Cardiac muscle cell (in vitro differentiated cells and primary cell): ENCODE measurements at regions not wholly inside any gene's neighbourhood (a gene's known extent, or its start where the extent isn't known, plus 50 kb on each side); places are given as distances from the start of the nearest gene placed in this dataset.
"Not testable (repeated sequence)": the region's sequence is repeated elsewhere in the genome, so short reads cannot be mapped to it uniquely, and the experiment has no call there.

ENCODE experiments used
- DNase-seq, 2 donors: peaks; one replicate each; pipeline versions ENCODE4 v3.0.0 to v3.0.0-alpha.2; 2010 to 2017; ENCODE audit warnings: low read depth in 1 of 2, low spot score in 1 of 2
- H3K27ac ChIP-seq: fragments of 200-600 bp; sonication (generic); 2 replicates; pipeline ENCODE4 v1.5.1; 2016
- H3K27me3 ChIP-seq: fragments of 200-600 bp; sonication (generic); 2 replicates; pipeline ENCODE4 v1.6.0; 2016; ENCODE audit warnings: control low read depth
- H3K36me3 ChIP-seq: fragments of 200-600 bp; sonication (generic); 2 replicates; pipeline ENCODE4 v1.5.1; 2016; ENCODE audit warnings: control low read depth
- H3K4me1 ChIP-seq: fragments of 200-600 bp; sonication (generic); 2 replicates; pipeline ENCODE4 v1.8.1; 2017; ENCODE audit warnings: low read depth, mild to moderate bottlenecking, mixed run types
- H3K4me3 ChIP-seq: fragments of 200-600 bp; sonication (generic); 2 replicates; pipeline ENCODE4 v1.5.1; 2016; ENCODE audit warnings: mild to moderate bottlenecking
- H3K9me3 ChIP-seq: fragments of 200-600 bp; sonication (generic); 2 replicates; pipeline ENCODE4 v1.5.1; 2017; ENCODE audit warnings: low read depth, mild to moderate bottlenecking, control low read depth
- CTCF ChIP-seq: IDR thresholded peaks from 2 replicates; pipeline ENCODE4 v1.5.1; 2012; ENCODE audit warnings: low read depth, mild to moderate bottlenecking, low read length

GRCh38 chr7:121609208-121609607 lies 213.1 kb upstream of the FAM3C start:
- Histone ChIP-seq H3K9me3 (no peaks in the 10 kb centered on the region), H3K27me3 (no peaks in the 10 kb centered on the region), H3K36me3 (no peaks in the 10 kb centered on the region), H3K4me3 (no peak overlapping the region), H3K4me1 (peaks cover 3% of the 10 kb centered on the region), H3K27ac (no peak overlapping the region)
- no peak for DNase-seq
- no peak for TF ChIP-seq CTCF

- H3K27me3 ChIP-seq: no peaks in the 10 kb centered on the region
- no peak overlapping the region for H3K27ac ChIP-seq
- no peaks in the 10 kb centered on the region for H3K36me3 ChIP-seq
- no peaks in the 10 kb centered on the region for H3K9me3 ChIP-seq
- DNase-seq: no peak
- TF ChIP-seq CTCF: no peak
- no peak overlapping the region for H3K4me3 ChIP-seq
- H3K4me1 ChIP-seq: peaks cover 7% of the 10 kb centered on the region
Measured at GRCh38 chr7:121608785-121609184, 212.7 kb upstream of the FAM3C start.

GRCh38 chr7:121608183-121608582 lies 212.1 kb upstream of the FAM3C start:
- not testable (repeated sequence) for H3K9me3 ChIP-seq, H3K4me3 ChIP-seq, H3K27ac ChIP-seq, H3K36me3 ChIP-seq, H3K27me3 ChIP-seq, DNase-seq, H3K4me1 ChIP-seq

- DNase-seq: peak; percentile 11 to 49
- H3K9me3 ChIP-seq: no peaks in the 10 kb centered on the region
- H3K4me3 ChIP-seq: no peak overlapping the region
- peaks cover 11% of the 10 kb centered on the region for H3K4me1 ChIP-seq
- H3K36me3 ChIP-seq: no peaks in the 10 kb centered on the region
- H3K27me3 ChIP-seq: no peaks in the 10 kb centered on the region
- TF ChIP-seq CTCF: peak; percentile 32
- peak overlapping the region; percentile 14 for H3K27ac ChIP-seq
Measured at GRCh38 chr7:121605317-121605680, 209.2 kb upstream of the FAM3C start.

GRCh38 chr7:121604627-121605316 lies 208.7 kb upstream of the FAM3C start:
- peak overlapping the region; percentile 14 for H3K27ac ChIP-seq

More at GRCh38 chr7:121604627-121605316, 208.7 kb upstream of the FAM3C start:
- Histone ChIP-seq H3K9me3 (no peaks in the 10 kb centered on the region), H3K36me3 (no peaks in the 10 kb centered on the region), H3K4me1 (peaks cover 11% of the 10 kb centered on the region), H3K4me3 (no peak overlapping the region), H3K27me3 (no peaks in the 10 kb centered on the region)
- TF ChIP-seq CTCF: no peak
- peak in 1 of 2 donors; percentile 61 for DNase-seq
